HG03575 (cell line): ENCODE measurements at regions not wholly inside any gene's neighbourhood (a gene's known extent, or its start where the extent isn't known, plus 50 kb on each side); places are given as distances from the start of the nearest gene placed in this dataset.

Experiments
- ATAC-seq: cut with Tn5 transposase; IDR thresholded peaks from one replicate; pipeline ENCODE4 v1.9.1; 2021; ENCODE audit not compliant: unreplicated experiment, insufficient number of reproducible peaks, low FRiP score; ENCODE audit errors: extremely low read depth

- ATAC-seq, result no peak
Observed at GRCh38 chr6:156552849-156553248, 224.3 kb upstream of the ARID1B start.

- ATAC-seq, result no peak
Observed at GRCh38 chr6:156550949-156551348, 226.2 kb upstream of the ARID1B start.

GRCh38 chr6:156545931-156546330 lies 231.2 kb upstream of the ARID1B start:
- ATAC-seq, result no peak

GRCh38 chr6:156545021-156545420 lies 232.2 kb upstream of the ARID1B start:
- ATAC-seq, result no peak

GRCh38 chr6:156544046-156544445 lies 233.1 kb upstream of the ARID1B start:
- ATAC-seq, result no peak

GRCh38 chr6:156543431-156543830 lies 233.7 kb upstream of the ARID1B start:
- no peak for ATAC-seq

- no peak for ATAC-seq
Observed at GRCh38 chr6:156538875-156539660, 238.1 kb upstream of the ARID1B start.

- no peak for ATAC-seq
Observed at GRCh38 chr6:156534594-156534993, 242.6 kb upstream of the ARID1B start.

- no peak for ATAC-seq
Observed at GRCh38 chr6:156533872-156534524, 243.2 kb upstream of the ARID1B start.

GRCh38 chr6:156526081-156526480 lies 251.1 kb upstream of the ARID1B start:
- no peak for ATAC-seq

GRCh38 chr6:156525541-156525940 lies 251.6 kb upstream of the ARID1B start:
- ATAC-seq, result no peak

- ATAC-seq, result no peak
Observed at GRCh38 chr6:156519940-156520339, 257.2 kb upstream of the ARID1B start.

- ATAC-seq, result no peak
Observed at GRCh38 chr6:156517088-156517487, 260.1 kb upstream of the ARID1B start.

- ATAC-seq, result no peak
Observed at GRCh38 chr6:156515242-156515641, 261.9 kb upstream of the ARID1B start.

- ATAC-seq, result no peak
Observed at GRCh38 chr6:156513504-156513903, 263.7 kb upstream of the ARID1B start.

- no peak for ATAC-seq
Observed at GRCh38 chr6:156511570-156511969, 265.6 kb upstream of the ARID1B start.

- ATAC-seq, result no peak
Observed at GRCh38 chr6:156511051-156511450, 266.1 kb upstream of the ARID1B start.

- no peak for ATAC-seq
Observed at GRCh38 chr6:156510242-156510641, 266.9 kb upstream of the ARID1B start.

GRCh38 chr6:156509496-156509895 lies 267.7 kb upstream of the ARID1B start:
- no peak for ATAC-seq

- no peak for ATAC-seq
Observed at GRCh38 chr6:156508923-156509322, 268.3 kb upstream of the ARID1B start.

- no peak for ATAC-seq
Observed at GRCh38 chr6:156508126-156508525, 269.1 kb upstream of the ARID1B start.
